Gastrocnemius medialis (tissue), 4 donors: ENCODE measurements at regions not wholly inside any gene's neighbourhood (a gene's known extent, or its start where the extent isn't known, plus 50 kb on each side); places are given as distances from the start of the nearest gene placed in this dataset.

Experiments
- POLR2A ChIP-seq, 2 donors: fragments of 450-650 bp; IDR thresholded peaks; one replicate each; pipeline ENCODE4 v1.6.1; 2017; ENCODE audit warnings: antibody characterized with exemption in 2 of 2, mild to moderate bottlenecking in 2 of 2, moderate library complexity in 2 of 2
- TF ChIP-seq, protein P1 (sequence below), 5 experiments: fragments of 450-650 bp in 3 of 5; fragments of 200-600 bp in 2 of 5; sonication (generic) in 2 of 5; IDR thresholded peaks in 4 of 5; conservative IDR thresholded peaks in 1 of 5; 1 replicate in 4 of 5; 2 replicates in 1 of 5; pipeline ENCODE4 v1.5.1; 2016 to 2019; ENCODE audit warnings: antibody characterized with exemption in 5 of 5, mild to moderate bottlenecking in 3 of 5, moderate library complexity in 3 of 5

DNA sequence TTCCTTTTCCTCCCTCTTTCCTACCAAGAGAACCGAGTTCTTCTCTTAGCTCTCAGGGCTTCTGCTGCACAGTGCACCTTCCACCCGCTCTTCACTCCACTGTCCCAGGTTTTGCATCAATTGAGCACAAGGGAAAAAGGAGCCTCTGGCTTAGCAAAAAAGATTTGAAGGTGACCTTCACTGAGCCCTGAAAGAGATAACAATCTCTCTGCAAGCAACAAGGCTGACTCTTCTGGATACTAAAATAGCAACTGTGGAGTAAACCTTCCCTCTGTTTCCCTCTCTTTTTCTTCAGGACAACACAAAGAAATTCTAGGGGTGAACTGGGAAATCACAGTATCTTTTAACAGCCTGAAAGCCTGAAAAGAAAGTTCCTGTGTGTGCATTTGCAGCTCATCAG lies 354.7 kb upstream of the PODXL start:
- TF ChIP-seq POLR2A (IDR thresholded peaks at IDR 0.05): no peak
- TF ChIP-seq, protein P1, sequence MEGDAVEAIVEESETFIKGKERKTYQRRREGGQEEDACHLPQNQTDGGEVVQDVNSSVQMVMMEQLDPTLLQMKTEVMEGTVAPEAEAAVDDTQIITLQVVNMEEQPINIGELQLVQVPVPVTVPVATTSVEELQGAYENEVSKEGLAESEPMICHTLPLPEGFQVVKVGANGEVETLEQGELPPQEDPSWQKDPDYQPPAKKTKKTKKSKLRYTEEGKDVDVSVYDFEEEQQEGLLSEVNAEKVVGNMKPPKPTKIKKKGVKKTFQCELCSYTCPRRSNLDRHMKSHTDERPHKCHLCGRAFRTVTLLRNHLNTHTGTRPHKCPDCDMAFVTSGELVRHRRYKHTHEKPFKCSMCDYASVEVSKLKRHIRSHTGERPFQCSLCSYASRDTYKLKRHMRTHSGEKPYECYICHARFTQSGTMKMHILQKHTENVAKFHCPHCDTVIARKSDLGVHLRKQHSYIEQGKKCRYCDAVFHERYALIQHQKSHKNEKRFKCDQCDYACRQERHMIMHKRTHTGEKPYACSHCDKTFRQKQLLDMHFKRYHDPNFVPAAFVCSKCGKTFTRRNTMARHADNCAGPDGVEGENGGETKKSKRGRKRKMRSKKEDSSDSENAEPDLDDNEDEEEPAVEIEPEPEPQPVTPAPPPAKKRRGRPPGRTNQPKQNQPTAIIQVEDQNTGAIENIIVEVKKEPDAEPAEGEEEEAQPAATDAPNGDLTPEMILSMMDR (IDR thresholded peaks at IDR 0.05 in 4 of 5, conservative IDR thresholded peaks at IDR 0.05 in 1 of 5): no peak
